MM.1S (cell line): ENCODE measurements at regions not wholly inside any gene's neighbourhood (a gene's known extent, or its start where the extent isn't known, plus 50 kb on each side); places are given as distances from the start of the nearest gene placed in this dataset.

Experiments used
- CTCF ChIP-seq: fragments of 300-600 bp; sonication (generic); IDR thresholded peaks from 2 replicates; pipeline ENCODE4 v1.5.1; 2016; ENCODE audit warnings: antibody characterized with exemption, low read length, mixed read lengths
- EZH2 ChIP-seq: fragments of 300-600 bp; sonication (generic); optimal IDR thresholded peaks from 2 replicates; pipeline ENCODE3; 2017; ENCODE audit warnings: low read depth, mild to moderate bottlenecking, antibody characterized with exemption, low read length, mixed read lengths

- TF ChIP-seq CTCF (no peak), EZH2 (no peak)
Observed at GRCh38 chr2:16240402-16240801, 300.1 kb downstream of the MYCN start.
